ENCODE measurements at regions not wholly inside any gene's neighbourhood (a gene's known extent, or its start where the extent isn't known, plus 50 kb on each side); places are given as distances from the start of the nearest gene placed in this dataset.

DNA sequence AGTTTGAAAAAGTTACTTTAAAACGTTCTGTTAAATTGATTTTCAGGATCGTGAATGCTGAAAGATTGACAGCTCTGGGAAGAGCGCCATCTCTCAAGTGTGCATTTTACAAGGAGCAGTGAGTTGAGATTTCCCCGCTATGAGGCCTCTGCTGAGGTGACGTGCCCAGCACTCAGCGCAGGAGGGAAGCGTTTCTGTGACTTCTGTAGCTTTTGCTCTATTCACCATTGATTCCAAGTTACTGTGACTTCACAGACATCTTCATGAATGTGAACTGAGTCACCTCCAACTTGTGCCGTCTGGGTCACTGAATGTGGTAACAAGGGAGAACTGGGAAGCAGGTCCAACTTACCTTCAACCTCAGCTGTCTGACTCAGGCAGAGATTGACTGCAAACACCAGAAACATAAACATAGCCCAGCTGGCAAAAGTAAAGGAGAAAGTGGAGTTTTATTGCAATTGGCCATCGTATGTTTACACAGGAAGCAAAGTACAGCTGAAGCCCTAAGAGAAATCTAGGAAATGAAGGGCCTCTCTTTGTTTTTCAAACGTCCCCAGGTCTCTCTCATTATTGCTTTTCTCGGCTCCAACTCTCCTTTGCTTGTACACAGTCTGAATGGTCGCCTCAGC lies 428.8 kb upstream of the CLINT1 start:
- DNase-seq = no peak

DNA sequence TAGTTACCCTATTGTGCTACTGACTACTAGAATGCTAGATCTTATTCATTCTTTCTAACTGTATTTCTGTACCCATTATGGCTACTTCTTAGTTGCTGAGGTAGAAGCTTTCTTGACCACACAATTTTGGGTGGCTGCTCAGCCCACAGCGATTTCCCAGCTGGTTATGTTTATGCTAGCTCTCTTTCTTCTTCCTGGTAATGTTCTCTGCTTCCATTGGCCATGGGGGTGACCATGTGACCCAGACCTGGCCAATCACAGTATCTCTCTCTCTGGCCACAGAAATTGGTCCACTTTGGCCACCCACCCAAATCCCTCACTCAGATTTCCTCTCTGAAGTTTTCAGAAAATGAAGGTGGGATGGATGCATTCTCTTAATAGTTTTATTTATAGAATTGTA lies 427.9 kb upstream of the CLINT1 start:
- no peak for DNase-seq

GRCh38 chr5:158285698-158286097 lies 426.8 kb upstream of the CLINT1 start:
- DNase-seq = no peak

GRCh38 chr5:158284242-158284641 lies 425.3 kb upstream of the CLINT1 start:
- no peak for DNase-seq

GRCh38 chr5:158283397-158283796 lies 424.5 kb upstream of the CLINT1 start:
- DNase-seq = no peak

DNA sequence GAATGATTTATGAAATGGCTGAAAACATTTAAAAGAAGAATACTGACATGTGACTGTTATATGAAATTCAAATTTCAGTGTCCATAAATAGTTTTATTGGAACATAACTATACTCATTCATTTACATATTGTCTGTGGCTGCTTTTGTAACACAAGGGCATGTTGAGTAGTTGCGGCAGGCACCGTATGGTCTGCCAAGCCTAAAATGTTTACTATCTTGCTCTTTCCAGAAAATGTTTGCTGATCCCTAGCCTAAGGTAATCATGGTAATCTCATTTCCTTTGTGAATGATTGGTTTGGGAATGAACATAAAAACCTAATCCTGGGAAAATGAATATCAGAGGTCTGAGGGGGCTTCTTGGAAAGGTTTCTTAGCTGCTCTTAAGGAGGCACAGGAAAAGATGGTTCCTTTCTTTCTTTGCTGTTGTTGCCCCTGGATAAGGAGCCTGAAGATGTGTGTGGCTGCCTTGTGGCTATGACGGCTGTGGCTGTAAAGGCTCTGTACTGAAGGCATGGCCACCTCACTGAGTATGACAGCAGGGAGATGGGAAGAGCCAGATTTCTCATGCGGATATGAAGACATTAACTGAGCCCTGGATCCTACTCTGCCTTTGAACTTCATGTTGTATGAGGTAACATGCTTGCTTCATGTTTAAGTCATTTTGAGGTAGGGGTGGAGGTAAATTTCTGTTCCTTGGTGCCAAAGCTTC lies 419.4 kb upstream of the CLINT1 start:
- DNase-seq = no peak

DNA sequence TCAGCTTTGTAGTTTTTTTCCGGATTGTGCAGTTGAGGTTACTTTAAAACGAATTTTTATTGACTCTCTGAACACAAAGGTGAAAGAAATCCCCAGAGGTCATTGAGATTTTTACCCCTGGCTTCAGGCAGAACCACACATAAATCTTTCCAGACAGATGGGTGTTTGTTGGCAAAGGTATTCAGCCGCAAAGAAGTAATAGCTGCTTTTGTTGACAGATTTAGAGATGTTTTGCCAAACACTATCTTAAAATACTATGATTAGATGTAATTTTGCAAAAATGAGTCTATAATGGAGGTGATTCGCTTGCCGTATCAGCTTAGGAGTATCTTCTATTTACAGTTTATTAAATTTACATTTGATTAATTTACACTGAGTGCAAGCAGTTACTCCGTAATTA lies 418.3 kb upstream of the CLINT1 start:
- no peak for DNase-seq

DNA sequence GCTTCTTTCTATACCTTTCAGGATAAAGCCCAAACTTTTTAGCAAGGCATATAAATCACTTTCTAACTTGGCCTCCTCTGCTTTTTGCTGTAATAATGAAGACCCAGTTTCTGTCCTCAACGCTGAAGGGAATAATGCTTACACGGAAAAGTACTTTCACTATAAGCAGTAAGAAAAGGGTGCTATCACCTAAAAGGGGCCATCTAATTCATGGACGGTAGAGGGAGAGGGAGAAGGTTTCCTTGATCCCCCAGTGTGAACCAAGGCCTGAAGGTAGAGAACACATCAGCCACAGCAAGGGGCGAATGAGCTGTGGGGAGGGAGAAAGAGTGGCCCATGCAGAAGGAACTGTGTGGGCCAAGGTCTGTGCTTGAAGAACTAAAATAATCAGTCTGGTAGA lies 417.7 kb upstream of the CLINT1 start:
- DNase-seq = no peak

GRCh38 chr5:158275511-158275910 lies 416.6 kb upstream of the CLINT1 start:
- DNase-seq = no peak

DNA sequence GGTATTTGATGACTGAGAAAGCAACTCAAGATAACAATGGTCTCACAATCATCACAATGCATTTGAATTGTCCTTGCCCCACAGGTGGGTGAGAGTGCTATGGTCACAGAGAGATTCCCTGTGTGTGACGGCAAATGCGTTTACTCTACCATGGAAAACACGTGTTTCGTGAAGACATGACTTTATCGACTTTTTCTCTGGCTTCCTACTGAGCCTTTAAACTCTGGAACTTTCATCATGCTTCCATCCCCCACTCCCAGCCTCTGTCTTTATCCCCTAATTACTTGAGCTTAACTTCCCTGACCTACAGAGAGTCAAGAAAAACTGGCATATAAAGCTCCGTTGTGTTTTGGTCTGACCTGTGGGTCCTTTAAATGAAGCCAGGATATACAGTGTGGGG lies 414.1 kb upstream of the CLINT1 start:
- no peak for DNase-seq

DNA sequence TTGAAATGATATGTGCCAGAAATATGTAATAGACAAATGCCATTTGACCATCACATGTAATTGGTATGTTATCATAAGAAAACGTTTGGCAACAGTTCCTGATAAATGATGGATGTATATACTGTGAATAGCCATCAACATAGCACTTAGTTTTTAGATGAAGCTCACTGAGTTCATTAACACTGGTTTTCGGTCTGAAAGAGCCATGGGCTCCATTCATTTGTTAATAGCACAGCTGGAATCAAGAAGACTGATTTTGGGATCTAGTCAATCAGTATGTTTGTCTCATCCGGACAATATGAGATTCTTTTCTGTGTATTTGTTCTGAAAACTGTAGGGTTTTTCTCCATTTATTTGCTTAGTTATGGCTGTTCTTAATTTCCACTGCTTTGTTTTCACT lies 413.5 kb upstream of the CLINT1 start:
- no peak for DNase-seq

DNA sequence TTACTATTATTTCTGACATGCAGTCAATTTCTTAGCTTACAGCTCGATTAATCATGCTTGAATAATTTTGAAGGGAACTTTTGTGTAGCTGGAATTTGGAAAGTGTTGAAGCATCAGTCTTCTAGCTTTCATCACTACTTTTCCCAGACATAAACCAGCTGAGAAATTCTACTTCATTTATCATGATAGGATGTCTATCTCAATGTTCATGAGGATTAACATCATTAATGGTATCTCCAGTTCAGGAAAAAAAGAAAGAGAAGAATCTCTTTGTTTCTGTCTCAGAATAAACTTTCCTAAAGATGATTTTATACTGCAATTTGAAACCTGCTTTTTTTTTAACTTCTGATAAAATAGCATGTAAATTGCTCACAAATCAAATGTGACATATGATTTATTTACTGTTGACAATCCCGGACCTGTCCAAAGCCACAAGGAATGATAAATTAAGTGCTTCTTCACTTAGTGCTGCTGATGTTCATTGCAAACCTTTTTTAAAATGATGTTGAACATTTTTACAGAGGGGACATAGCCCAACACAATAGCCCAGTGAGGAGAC lies 412.1 kb upstream of the CLINT1 start:
- no peak for DNase-seq

DNA sequence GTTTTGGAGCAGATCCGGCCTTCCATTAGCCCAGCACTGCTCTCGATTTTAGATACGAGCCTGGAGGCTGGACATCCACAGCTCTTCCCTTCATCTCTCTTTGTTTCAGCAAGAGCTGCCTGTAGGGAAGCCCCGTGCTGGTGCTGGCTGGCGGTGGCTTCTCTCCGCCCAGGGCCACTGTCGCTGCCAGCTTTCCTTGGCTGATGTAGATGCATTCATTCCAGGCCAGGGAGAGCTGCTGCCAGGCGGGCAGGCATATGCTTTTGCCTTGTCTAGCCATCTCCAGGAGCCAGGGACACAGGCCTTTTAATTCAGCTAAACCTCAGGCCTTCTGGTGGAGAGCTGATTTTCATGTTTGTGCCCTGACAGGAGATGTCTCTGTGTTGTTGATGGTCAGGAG lies 409.3 kb upstream of the CLINT1 start:
- no peak for DNase-seq

GRCh38 chr5:158267228-158267627 lies 408.3 kb upstream of the CLINT1 start:
- no peak for DNase-seq

DNA sequence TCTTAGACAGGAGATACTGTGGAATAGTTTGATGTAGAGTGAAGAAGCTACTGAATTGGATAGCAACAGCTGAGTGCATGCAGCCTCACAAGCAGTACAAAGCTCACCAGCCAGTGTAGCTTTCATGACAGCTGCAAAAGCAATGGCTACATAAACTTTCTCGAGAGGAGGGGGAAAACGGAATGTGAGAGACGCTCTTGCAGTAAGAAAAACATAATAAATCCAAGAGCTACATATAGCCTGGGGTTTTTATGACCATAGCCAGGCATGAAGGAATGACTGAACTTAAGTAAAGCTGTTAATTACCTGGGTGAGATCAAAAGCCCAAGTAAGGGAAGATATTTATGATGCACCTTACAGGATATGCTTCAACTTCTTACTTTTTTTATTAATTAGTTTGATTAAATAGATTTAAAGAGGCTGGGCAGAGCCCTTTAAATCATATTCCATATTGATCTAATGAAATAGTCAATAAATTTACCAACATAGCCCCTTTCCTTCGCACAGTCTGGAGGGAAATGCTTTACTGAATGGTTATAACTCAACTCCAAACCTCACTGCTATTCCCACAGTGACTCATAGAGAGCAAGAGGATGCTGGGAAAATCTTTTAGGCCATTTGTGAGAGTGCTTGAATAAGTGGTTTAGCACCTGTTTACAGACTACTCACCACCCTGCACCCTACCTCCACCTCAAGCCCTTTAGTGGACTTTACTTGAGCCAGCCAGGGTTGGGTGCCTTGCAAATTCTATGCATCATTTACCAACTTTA lies 407.2 kb upstream of the CLINT1 start:
- DNase-seq = no peak

- DNase-seq = no peak
Observed at GRCh38 chr5:158265346-158265745, 406.4 kb upstream of the CLINT1 start.

- DNase-seq = no peak
Observed at GRCh38 chr5:158264264-158264663, 405.3 kb upstream of the CLINT1 start.

DNA sequence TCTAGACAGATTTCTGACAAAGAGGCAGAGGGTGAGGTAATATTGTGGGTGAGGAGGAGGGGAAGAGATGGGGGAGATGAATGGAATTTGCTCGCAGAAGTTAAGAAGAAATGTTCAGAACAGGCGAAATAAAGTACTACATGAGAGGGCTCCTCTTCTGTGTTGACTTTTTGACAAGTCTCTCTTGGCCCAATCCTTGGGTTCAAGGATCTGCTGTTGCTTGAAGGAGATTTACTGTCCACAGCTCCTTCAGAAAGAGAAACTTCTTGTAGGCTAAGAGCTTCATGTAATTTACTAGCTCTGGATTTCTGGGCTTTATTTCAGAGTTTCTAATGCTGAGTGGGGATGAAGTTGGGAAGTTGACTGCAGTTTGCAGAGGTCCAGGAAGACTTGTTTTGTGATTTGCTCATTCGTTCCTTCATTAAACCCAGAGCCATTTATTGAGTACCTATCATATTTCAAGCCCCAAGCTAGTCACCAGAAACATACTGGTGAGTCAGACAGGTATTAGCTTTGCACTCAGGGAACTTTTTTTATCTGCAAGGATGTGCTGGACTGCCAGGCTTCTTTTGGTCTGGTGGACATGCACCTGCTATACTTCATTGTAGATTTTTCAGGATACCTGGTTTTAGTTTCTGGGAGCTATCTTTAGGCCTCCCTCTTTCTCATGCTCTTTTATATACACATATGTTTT lies 402.9 kb upstream of the CLINT1 start:
- no peak for DNase-seq

DNA sequence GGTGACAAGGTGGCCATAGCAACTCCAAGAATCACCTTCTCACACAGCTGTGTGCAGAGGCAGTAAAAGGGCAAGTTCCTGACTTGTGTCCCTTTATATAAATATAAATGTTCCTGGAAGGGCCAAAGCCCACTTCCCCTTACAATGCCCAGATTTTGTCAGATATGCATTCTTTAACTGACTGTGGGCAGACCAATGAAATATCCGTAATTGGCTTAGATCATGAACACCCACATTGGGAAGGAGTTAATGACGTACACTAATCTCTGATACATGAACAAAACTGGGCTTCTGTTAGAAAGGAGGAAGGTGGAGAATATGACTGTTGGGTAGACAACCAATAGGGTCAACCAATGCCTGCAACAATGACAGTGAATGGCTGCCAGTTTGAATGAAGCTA lies 397.2 kb upstream of the CLINT1 start:
- DNase-seq = no peak

- DNase-seq = no peak
Observed at GRCh38 chr5:158255609-158256008, 396.7 kb upstream of the CLINT1 start.

GRCh38 chr5:158246661-158247060 lies 387.7 kb upstream of the CLINT1 start:
- no peak for DNase-seq

DNA sequence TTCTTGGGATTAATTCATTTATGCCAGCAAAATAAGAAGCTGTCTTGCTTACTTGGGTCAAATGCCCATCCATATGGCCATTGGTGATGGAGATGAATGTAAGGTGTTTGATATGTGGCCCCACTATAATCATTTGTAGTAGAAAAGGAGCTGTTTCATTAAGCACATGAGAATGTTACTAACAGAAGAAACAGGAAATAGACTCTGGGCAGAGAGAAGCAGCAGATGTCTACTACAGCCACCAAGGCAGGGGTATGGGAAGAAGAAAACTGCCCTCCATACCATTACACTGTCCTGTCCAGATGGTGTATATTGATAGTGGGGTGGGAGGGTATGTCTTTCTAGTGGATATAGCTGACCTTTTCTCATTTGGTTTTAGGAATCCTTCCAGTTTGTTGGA lies 386.6 kb upstream of the CLINT1 start:
- DNase-seq = no peak

DNA sequence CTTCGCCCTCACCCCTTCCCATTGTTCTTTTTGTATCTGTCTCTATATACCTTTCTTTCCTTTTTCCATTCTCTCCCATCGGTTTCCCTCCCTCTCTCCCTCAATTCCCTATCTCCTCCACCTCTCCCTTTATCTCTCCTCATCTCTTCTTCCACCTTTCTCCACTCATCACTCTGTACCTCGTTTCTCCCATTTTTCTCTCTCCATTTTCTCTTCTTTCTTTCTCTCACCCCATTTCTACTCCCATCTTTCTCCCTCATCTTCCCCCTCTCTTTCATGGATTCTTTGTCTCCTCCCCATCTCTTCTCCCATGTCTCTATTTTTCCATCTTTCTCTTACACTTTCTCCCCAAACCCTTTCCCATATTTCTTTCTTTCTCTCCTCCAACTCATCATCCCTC lies 385.9 kb upstream of the CLINT1 start:
- DNase-seq = no peak

All from OCI-M1 (cell line).